ENCODE measurements at regions not wholly inside any gene's neighbourhood (a gene's known extent, or its start where the extent isn't known, plus 50 kb on each side); places are given as distances from the start of the nearest gene placed in this dataset.

DNA sequence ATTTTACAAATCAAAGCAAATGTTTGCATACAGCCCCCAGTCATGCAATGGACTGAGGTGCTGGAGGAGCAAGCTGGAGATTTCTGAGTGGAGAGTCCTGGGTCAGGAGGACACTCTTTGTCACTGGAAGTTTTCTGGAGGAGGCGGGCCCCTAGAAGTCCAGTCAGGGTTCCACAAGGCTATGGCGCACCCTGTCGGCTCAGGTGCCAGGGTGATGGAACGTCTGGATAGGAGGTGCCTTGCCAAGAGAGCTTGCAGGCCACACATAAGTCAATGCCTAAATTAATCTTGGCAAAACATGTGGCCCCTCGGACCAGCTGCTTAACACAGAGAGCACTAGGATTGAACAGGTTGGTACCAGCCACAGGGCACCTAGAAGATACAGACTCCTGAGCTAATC, 174.7 kb upstream of the CADM1 start:
- POLR2A ChIA-PET (ENCODE audit: low non-redundant PET): no interaction called here
- H3K27ac ChIP-seq: no peak overlapping the region
- no peak for DNase-seq (ENCODE audit: low spot score)
- CTCF ChIA-PET: no interaction called here
- no peak for TF ChIP-seq CTCF (conservative IDR thresholded peaks at IDR 0.05; ENCODE audit: low read depth)

- TF ChIP-seq CTCF (conservative IDR thresholded peaks at IDR 0.05; ENCODE audit: low read depth): no peak
- CTCF ChIA-PET: interaction anchor here (0.6 kb wide), 1 partner anchor 1015 kb away, joined by 3 read pairs; no protein-coding TSS in a partner anchor
- POLR2A ChIA-PET (ENCODE audit: low non-redundant PET): no interaction called here
- H3K27ac ChIP-seq: no peak overlapping the region
- DNase-seq (ENCODE audit: low spot score): no peak
These were observed 173.0 kb upstream of the CADM1 start for GRCh38 chr11:115677190-115677589.

DNA sequence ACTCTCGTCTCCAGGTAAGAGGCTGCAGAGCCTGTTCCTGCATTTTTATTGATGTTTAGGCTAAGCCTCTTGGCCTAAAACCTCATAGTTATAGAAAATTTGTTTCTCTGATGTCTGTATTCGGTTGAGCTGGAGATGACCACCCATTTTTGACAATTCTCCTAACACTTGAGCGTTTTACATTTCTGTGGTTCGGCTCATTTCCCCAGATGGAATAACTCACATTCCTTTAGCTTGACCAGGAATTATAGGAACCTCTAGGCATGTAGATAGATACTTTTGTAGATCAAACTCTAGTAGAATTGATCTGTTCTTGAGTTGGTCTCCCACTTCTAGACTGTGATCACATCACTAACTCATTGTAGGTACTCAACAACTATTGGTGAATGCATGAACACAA, 172.6 kb upstream of the CADM1 start:
- POLR2A ChIA-PET (ENCODE audit: low non-redundant PET): no interaction called here

GRCh38 chr11:115676206-115676605, 172.0 kb upstream of the CADM1 start:
- DNase-seq (ENCODE audit: low spot score): no peak
- CTCF ChIA-PET: no interaction called here
- no peak for TF ChIP-seq CTCF (conservative IDR thresholded peaks at IDR 0.05; ENCODE audit: low read depth)
- H3K27ac ChIP-seq: no peak overlapping the region
- POLR2A ChIA-PET (ENCODE audit: low non-redundant PET): no interaction called here

More for the DNA sequence above, 172.6 kb upstream of the CADM1 start:
- DNase-seq (ENCODE audit: low spot score): no peak
- no peak for TF ChIP-seq CTCF (conservative IDR thresholded peaks at IDR 0.05; ENCODE audit: low read depth)
- CTCF ChIA-PET: interaction anchor here (0.6 kb wide), 1 partner anchor 1015 kb away, joined by 3 read pairs; no protein-coding TSS in a partner anchor
- no peak overlapping the region for H3K27ac ChIP-seq

GRCh38 chr11:115674937-115675544, 170.8 kb upstream of the CADM1 start:
- TF ChIP-seq CTCF (conservative IDR thresholded peaks at IDR 0.05; ENCODE audit: low read depth): no peak
- POLR2A ChIA-PET (ENCODE audit: low non-redundant PET): no interaction called here

GRCh38 chr11:115674176-115674936, 170.1 kb upstream of the CADM1 start:
- ChIA-PET CTCF (no interaction called here), POLR2A (ENCODE audit: low non-redundant PET) (no interaction called here)
- H3K27ac ChIP-seq: no peak overlapping the region
- no peak for TF ChIP-seq CTCF (conservative IDR thresholded peaks at IDR 0.05; ENCODE audit: low read depth)
- no peak for DNase-seq (ENCODE audit: low spot score)

More at GRCh38 chr11:115674937-115675544, 170.8 kb upstream of the CADM1 start:
- DNase-seq (ENCODE audit: low spot score): no peak
- CTCF ChIA-PET: no interaction called here
- H3K27ac ChIP-seq: no peak overlapping the region
